Keratinocyte (primary cell): ENCODE measurements at regions not wholly inside any gene's neighbourhood (a gene's known extent, or its start where the extent isn't known, plus 50 kb on each side); places are given as distances from the start of the nearest gene placed in this dataset.

Experiments used
- CTCF ChIP-seq, 3 experiments: IDR thresholded peaks in 1 of 3; conservative IDR thresholded peaks in 1 of 3; optimal IDR thresholded peaks in 1 of 3; 2 replicates in 2 of 3; 3 replicates in 1 of 3; pipeline versions ENCODE3 to v1.5.1; 2011; ENCODE audit warnings: low read length in 3 of 3, mild to moderate bottlenecking in 3 of 3, moderate library complexity in 2 of 3, control low read depth in 1 of 3, inconsistent platforms in 1 of 3; ENCODE audit not compliant: insufficient read depth in 2 of 3; ENCODE audit errors: extremely low read depth in 1 of 3
- EZH2 ChIP-seq: IDR thresholded peaks from one replicate; pipeline ENCODE4 v1.6.1; 2012; ENCODE audit warnings: inconsistent platforms, mild to moderate bottlenecking, low read length, moderate library complexity

- TF ChIP-seq CTCF (optimal IDR thresholded peaks at IDR 0.05 in 1 of 3, IDR thresholded peaks at IDR 0.05 in 1 of 3, conservative IDR thresholded peaks at IDR 0.05 in 1 of 3; ENCODE audit: extremely low read depth in 1 of 3, insufficient read depth in 2 of 3, low read length in 3 of 3) (no peak), EZH2 (no peak)
Observed at GRCh38 chr3:23046536-23046935, 156.6 kb upstream of the UBE2E2 start.
